Fibroblast of peridontal ligament (primary cell): ENCODE measurements at regions not wholly inside any gene's neighbourhood (a gene's known extent, or its start where the extent isn't known, plus 50 kb on each side); places are given as distances from the start of the nearest gene placed in this dataset.

Source experiments
- DNase-seq: peaks from one replicate; pipeline ENCODE4 v3.0.0-alpha.2; 2010; ENCODE audit errors: extremely low read depth

- DNase-seq = no peak
These were observed 246.9 kb upstream of the SLC39A10 start for GRCh38 chr2:195410074-195410671.

GRCh38 chr2:195408811-195409210 lies 248.2 kb upstream of the SLC39A10 start:
- DNase-seq = peak; percentile 45

- no peak for DNase-seq
These were observed 248.8 kb upstream of the SLC39A10 start for GRCh38 chr2:195408196-195408595.

- peak; percentile 16 for DNase-seq
These were observed 249.2 kb upstream of the SLC39A10 start for GRCh38 chr2:195407783-195408182.

- DNase-seq = no peak
These were observed 250.0 kb upstream of the SLC39A10 start for GRCh38 chr2:195406886-195407603.

- peak; percentile 14 for DNase-seq
These were observed 252.4 kb upstream of the SLC39A10 start for GRCh38 chr2:195404651-195405050.

- DNase-seq = no peak
These were observed 260.5 kb upstream of the SLC39A10 start for GRCh38 chr2:195396479-195396878.

GRCh38 chr2:195395362-195395761 lies 261.7 kb upstream of the SLC39A10 start:
- peak; percentile 19 for DNase-seq

- no peak for DNase-seq
These were observed 264.3 kb upstream of the SLC39A10 start for GRCh38 chr2:195392446-195393336.

GRCh38 chr2:195390686-195391321 lies 266.2 kb upstream of the SLC39A10 start:
- no peak for DNase-seq

- no peak for DNase-seq
These were observed 269.0 kb upstream of the SLC39A10 start for GRCh38 chr2:195388028-195388427.

GRCh38 chr2:195382186-195382585 lies 274.8 kb upstream of the SLC39A10 start:
- DNase-seq = no peak

GRCh38 chr2:195370167-195370943 lies 286.7 kb upstream of the SLC39A10 start:
- no peak for DNase-seq

- no peak for DNase-seq
These were observed 287.8 kb upstream of the SLC39A10 start for GRCh38 chr2:195369218-195369587.

GRCh38 chr2:195368249-195369217 lies 288.5 kb upstream of the SLC39A10 start:
- DNase-seq = peak; percentile 48

- no peak for DNase-seq
These were observed 289.2 kb upstream of the SLC39A10 start for GRCh38 chr2:195367809-195368208.

- peak; percentile 35 for DNase-seq
These were observed 292.7 kb upstream of the SLC39A10 start for GRCh38 chr2:195364015-195364965.

GRCh38 chr2:195363496-195363895 lies 293.5 kb upstream of the SLC39A10 start:
- peak; percentile 26 for DNase-seq

GRCh38 chr2:195360242-195360641 lies 296.8 kb upstream of the SLC39A10 start:
- no peak for DNase-seq
